IMR-90 (cell line): ENCODE measurements at regions not wholly inside any gene's neighbourhood (a gene's known extent, or its start where the extent isn't known, plus 50 kb on each side); places are given as distances from the start of the nearest gene placed in this dataset.

ENCODE experiments used
- ATAC-seq: fragments of 200-7000 bp; cut with Tn5 transposase; 2 replicates; pipeline ENCODE4 v1.9.1; 2020; ENCODE audit warnings: low read depth, mild to moderate bottlenecking, moderate library complexity
- BruUV-seq: library from RNA; stranded (reverse); fragments of 400-500 nt; replicated peaks from 2 replicates; lab custom pipeline; 2021; lab: Mats Ljungman, UMichigan
- CTCF ChIA-PET: fragments of 300-600 bp; formaldehyde crosslinking; extraction: SDS; loops from one replicate; lab custom pipeline; 2021; ENCODE audit warnings: antibody characterized with exemption; lab: Yijun Ruan, JAX
- POLR2A ChIA-PET: fragments of 300-600 bp; sonication (Branson Sonifier 250); formaldehyde crosslinking; loops from one replicate; lab custom pipeline; 2022; ENCODE audit warnings: antibody characterized with exemption; ENCODE audit not compliant: unreplicated experiment; lab: Charles Lee
- DNase-seq: peaks from one replicate; pipeline ENCODE4 v3.0.0; 2013
- H2AFZ ChIP-seq: replicated peaks from 2 replicates; pipeline ENCODE3; 2013; ENCODE audit warnings: low read length, mild to moderate bottlenecking; ENCODE audit not compliant: poor library complexity
- H2AK5ac ChIP-seq: 2 replicates; pipeline ENCODE4 v1.6.1; 2013; ENCODE audit warnings: low read depth, low read length, inconsistent platforms
- H2AK9ac ChIP-seq: replicated peaks from 2 replicates; pipeline ENCODE3; 2013; ENCODE audit warnings: mild to moderate bottlenecking, low read depth, low read length, moderate library complexity; ENCODE audit not compliant: poor library complexity
- H2BK120ac ChIP-seq: 2 replicates; pipeline ENCODE4 v1.6.1; 2013; ENCODE audit warnings: low read depth, low read length, inconsistent platforms
- H2BK15ac ChIP-seq: 3 replicates; pipeline ENCODE4 v1.6.1; 2013; ENCODE audit warnings: low read depth, low read length, inconsistent platforms
- H2BK20ac ChIP-seq: 2 replicates; pipeline ENCODE4 v1.6.1; 2013; ENCODE audit warnings: low read depth, mild to moderate bottlenecking, inconsistent platforms, low read length, moderate library complexity
- H2BK5ac ChIP-seq: 2 replicates; pipeline ENCODE4 v1.6.1; 2013; ENCODE audit warnings: mild to moderate bottlenecking, low read depth, low read length, inconsistent platforms; ENCODE audit not compliant: poor library complexity, severe bottlenecking
- H3K14ac ChIP-seq: replicated peaks from 2 replicates; pipeline ENCODE4 v1.6.1; 2013; ENCODE audit warnings: low read depth, low read length, inconsistent platforms
- H3K18ac ChIP-seq: 2 replicates; pipeline ENCODE4 v1.6.1; 2013; ENCODE audit warnings: low read depth, low read length, control low read depth
- H3K23ac ChIP-seq: 2 replicates; pipeline ENCODE4 v1.6.1; 2013; ENCODE audit warnings: low read depth, low read length, inconsistent platforms
- H3K27ac ChIP-seq: 2 replicates; pipeline ENCODE4 v1.5.1; 2013; ENCODE audit warnings: mild to moderate bottlenecking, control low read depth, low read length; ENCODE audit not compliant: insufficient read depth
- H3K27me3 ChIP-seq: 2 replicates; pipeline ENCODE4 v1.6.1; 2013; ENCODE audit warnings: low read length; ENCODE audit not compliant: control insufficient read depth, insufficient read depth
- H3K36me3 ChIP-seq: 2 replicates; pipeline ENCODE4 v1.6.1; 2013; ENCODE audit warnings: low read length, mixed read lengths; ENCODE audit not compliant: control insufficient read depth, insufficient read depth
- H3K4ac ChIP-seq: 2 replicates; pipeline ENCODE4 v1.6.1; 2013; ENCODE audit warnings: low read depth, low read length, inconsistent platforms
- H3K4me1 ChIP-seq: 2 replicates; pipeline ENCODE4 v1.6.1; 2013; ENCODE audit warnings: low read length, mixed read lengths; ENCODE audit not compliant: control insufficient read depth, insufficient read depth
- H3K4me2 ChIP-seq: 2 replicates; pipeline ENCODE4 v1.6.1; 2013; ENCODE audit warnings: low read depth, mild to moderate bottlenecking, control low read depth, low read length, moderate library complexity
- H3K4me3 ChIP-seq: 2 replicates; pipeline ENCODE4 v1.5.1; 2013; ENCODE audit warnings: low read depth, mild to moderate bottlenecking, control low read depth, low read length, moderate library complexity; ENCODE audit not compliant: insufficient read depth
- H3K56ac ChIP-seq: 2 replicates; pipeline ENCODE4 v1.6.1; 2013; ENCODE audit warnings: low read length, inconsistent platforms; ENCODE audit not compliant: insufficient read depth; ENCODE audit errors: extremely low read depth
- H3K79me1 ChIP-seq, 2 experiments: 2 replicates each; pipeline ENCODE4 v1.6.1; 2013; ENCODE audit warnings: low read length in 2 of 2, inconsistent platforms in 1 of 2, low read depth in 1 of 2
- H3K9ac ChIP-seq: 2 replicates; pipeline ENCODE4 v1.6.1; 2013; ENCODE audit warnings: low read depth, low read length, control low read depth
- H3K9me1 ChIP-seq: 2 replicates; pipeline ENCODE4 v1.6.1; 2013; ENCODE audit warnings: low read length, inconsistent platforms; ENCODE audit not compliant: insufficient read depth
- H3K9me3 ChIP-seq: 2 replicates; pipeline ENCODE4 v1.6.1; 2013; ENCODE audit warnings: low read length; ENCODE audit not compliant: control insufficient read depth, insufficient read depth
- H4K20me1 ChIP-seq: 2 replicates; pipeline ENCODE4 v1.6.1; 2013; ENCODE audit warnings: low read length, inconsistent platforms; ENCODE audit not compliant: insufficient read depth
- H4K5ac ChIP-seq: 2 replicates; pipeline ENCODE4 v1.6.1; 2013; ENCODE audit warnings: mild to moderate bottlenecking, low read depth, low read length, control low read depth
- H4K8ac ChIP-seq, 2 experiments: 2 replicates each; pipeline ENCODE4 v1.6.1; 2013; ENCODE audit warnings: low read depth in 2 of 2, low read length in 2 of 2, control low read depth in 1 of 2, inconsistent platforms in 1 of 2
- H4K91ac ChIP-seq: 2 replicates; pipeline ENCODE4 v1.6.1; 2013; ENCODE audit warnings: low read depth, low read length, inconsistent platforms; ENCODE audit not compliant: insufficient read depth
- BHLHE40 ChIP-seq: fragments of 150-350 bp; IDR thresholded peaks from 2 replicates; pipeline ENCODE4 v1.6.1; 2016; ENCODE audit warnings: mild to moderate bottlenecking, low read depth, low read length
- NFE2L2 ChIP-seq: fragments of 150-350 bp; IDR thresholded peaks from 2 replicates; pipeline ENCODE4 v1.6.1; 2016; ENCODE audit warnings: low read depth, mild to moderate bottlenecking, low read length
- RAD21 ChIP-seq: IDR thresholded peaks from 2 replicates; pipeline ENCODE4 v1.6.1; 2012; ENCODE audit warnings: low read length, improper control_type of control experiment
- RFX5 ChIP-seq: IDR thresholded peaks from 2 replicates; pipeline ENCODE4 v1.8.0; 2012; ENCODE audit warnings: low read depth, mild to moderate bottlenecking, low read length, moderate library complexity
- dilution Hi-C: fragments of 300-500 bp; cut with HindIII; formaldehyde crosslinking; loops from one replicate; pipeline ENCODE4 v1.14.3; 2018; ENCODE audit warnings: low sequenced_read_pairs; ENCODE audit not compliant: unreplicated experiment
- in situ Hi-C: fragments of 300-500 bp; cut with MboI; formaldehyde crosslinking; loops from 3 replicates; pipeline ENCODE4 v1.14.3; 2019; ENCODE audit warnings: low sequenced_read_pairs, inconsistent platforms, mixed read lengths
- intact Hi-C: fragments of 100-400 bp; cut with micrococcal nuclease; formaldehyde crosslinking; loops from 2 replicates; pipeline ENCODE4 v1.10.0; 2022

DNA sequence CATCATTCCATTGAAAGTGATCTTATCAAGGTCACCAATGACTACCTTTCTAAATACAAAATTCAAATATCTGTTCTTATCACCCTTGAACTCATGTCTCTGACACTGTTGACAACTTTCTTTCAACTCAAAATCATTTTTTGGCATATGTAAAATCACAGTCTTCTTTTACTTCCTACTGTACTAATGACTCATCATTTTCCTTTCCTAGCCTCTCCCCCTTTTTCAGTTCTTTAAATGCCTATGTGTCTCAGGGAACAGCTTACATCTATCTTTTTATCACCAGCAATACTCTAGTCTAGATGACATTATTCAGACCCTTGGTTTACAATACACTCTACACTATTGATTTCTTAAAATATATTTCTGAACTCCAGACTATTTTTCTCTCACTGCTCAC, 2220.7 kb upstream of the RAG2 start:
- peak; percentile 0 for DNase-seq
- H3K9ac ChIP-seq: no peak overlapping the region
- CTCF ChIA-PET: no interaction called here
- no peak overlapping the region for H3K4ac ChIP-seq
- no peak overlapping the region for H3K23ac ChIP-seq
- H2AK9ac ChIP-seq: no peak overlapping the region
- 0 out of 2 replicates have a peak, but pooled peaks cover 2% of the 10 kb centered on the region for H3K9me3 ChIP-seq
- H3K27me3 ChIP-seq: no peaks in the 10 kb centered on the region
- no peak overlapping the region for H2AK5ac ChIP-seq
- H3K27ac ChIP-seq: no peak overlapping the region
- H2BK20ac ChIP-seq: no peak overlapping the region
- in situ Hi-C loops: no loop called here
- intact Hi-C loops: no loop called here
- dilution Hi-C loops: no loop called here
- H4K8ac ChIP-seq: no peak overlapping the region
- no peak overlapping the region for H3K14ac ChIP-seq
- H3K36me3 ChIP-seq: no peaks in the 10 kb centered on the region
- H3K9me1 ChIP-seq: no peaks in the 10 kb centered on the region
- ATAC-seq: no peak
- no peak overlapping the region for H3K56ac ChIP-seq
- no TSS peak for BruUV-seq
- H2BK5ac ChIP-seq: no peak overlapping the region
- no peak overlapping the region for H3K18ac ChIP-seq
- no peak overlapping the region for H4K91ac ChIP-seq
- H3K4me1 ChIP-seq: no peaks in the 10 kb centered on the region
- no peak overlapping the region for H2BK15ac ChIP-seq
- POLR2A ChIA-PET: no interaction called here
- H2AFZ ChIP-seq: no peak overlapping the region
- H2BK120ac ChIP-seq: no peak overlapping the region
- H3K4me2 ChIP-seq: no peak overlapping the region
- no peak for TF ChIP-seq BHLHE40
- TF ChIP-seq NFE2L2: peak; percentile 59; the same call in 1 of the 2 replicates
- TF ChIP-seq RFX5: no peak
- TF ChIP-seq RAD21: no peak
- no peaks in the 10 kb centered on the region for H3K79me1 ChIP-seq
- H4K5ac ChIP-seq: no peak overlapping the region
- H3K4me3 ChIP-seq: no peak overlapping the region
- no peaks in the 10 kb centered on the region for H4K20me1 ChIP-seq
